GM21825 (cell line): ENCODE measurements at regions not wholly inside any gene's neighbourhood (a gene's known extent, or its start where the extent isn't known, plus 50 kb on each side); places are given as distances from the start of the nearest gene placed in this dataset.

Experiments used
- ATAC-seq: cut with Tn5 transposase; IDR thresholded peaks from one replicate; pipeline ENCODE4 v1.9.1; 2021; ENCODE audit warnings: mild to moderate bottlenecking, moderate library complexity; ENCODE audit not compliant: unreplicated experiment

- no peak for ATAC-seq
Observed at GRCh38 chr5:74017786-74018211, 391.8 kb downstream of the ARHGEF28 start.

- ATAC-seq: no peak
Observed at GRCh38 chr5:74017112-74017511, 391.1 kb downstream of the ARHGEF28 start.

- peak; percentile 49 for ATAC-seq
Observed at GRCh38 chr5:74016373-74016772, 390.4 kb downstream of the ARHGEF28 start.

GRCh38 chr5:74015716-74016115 lies 389.7 kb downstream of the ARHGEF28 start:
- no peak for ATAC-seq

GRCh38 chr5:74013222-74013621 lies 387.2 kb downstream of the ARHGEF28 start:
- ATAC-seq: no peak

- ATAC-seq: no peak
Observed at GRCh38 chr5:74009502-74009901, 383.5 kb downstream of the ARHGEF28 start.

GRCh38 chr5:74007193-74007592 lies 381.2 kb downstream of the ARHGEF28 start:
- ATAC-seq: no peak

GRCh38 chr5:73999297-73999696 lies 373.3 kb downstream of the ARHGEF28 start:
- no peak for ATAC-seq

- no peak for ATAC-seq
Observed at GRCh38 chr5:73998489-73998888, 372.5 kb downstream of the ARHGEF28 start.

GRCh38 chr5:73997960-73998359 lies 372.0 kb downstream of the ARHGEF28 start:
- no peak for ATAC-seq

GRCh38 chr5:73996151-73996755 lies 370.3 kb downstream of the ARHGEF28 start:
- ATAC-seq: no peak

GRCh38 chr5:73994963-73995362 lies 369.0 kb downstream of the ARHGEF28 start:
- no peak for ATAC-seq
